GM21786 (cell line): ENCODE measurements at regions not wholly inside any gene's neighbourhood (a gene's known extent, or its start where the extent isn't known, plus 50 kb on each side); places are given as distances from the start of the nearest gene placed in this dataset.

Experiments used
- ATAC-seq: cut with Tn5 transposase; IDR thresholded peaks from one replicate; pipeline ENCODE4 v1.9.1; 2021; ENCODE audit not compliant: unreplicated experiment

DNA sequence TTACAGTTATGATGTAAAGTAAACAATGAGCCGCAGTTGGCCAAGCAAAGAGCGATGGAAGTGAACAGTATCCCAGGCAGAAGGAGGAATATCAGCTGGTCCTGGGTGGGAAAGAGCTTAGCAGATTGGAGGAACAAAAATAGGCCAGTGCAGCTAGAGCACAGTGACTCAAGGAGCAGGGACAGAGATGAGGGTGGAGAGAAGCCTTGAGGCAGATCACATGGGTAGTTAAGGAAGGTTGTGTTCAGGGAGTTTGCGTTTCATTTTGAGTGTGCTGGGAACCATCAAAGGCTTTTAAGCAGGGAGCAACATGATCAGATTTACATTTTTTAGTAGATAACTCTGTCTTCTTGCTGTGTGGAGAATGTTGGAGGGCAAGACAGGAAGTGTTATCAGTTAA, 113.6 kb downstream of the OAT start:
- no peak for ATAC-seq

DNA sequence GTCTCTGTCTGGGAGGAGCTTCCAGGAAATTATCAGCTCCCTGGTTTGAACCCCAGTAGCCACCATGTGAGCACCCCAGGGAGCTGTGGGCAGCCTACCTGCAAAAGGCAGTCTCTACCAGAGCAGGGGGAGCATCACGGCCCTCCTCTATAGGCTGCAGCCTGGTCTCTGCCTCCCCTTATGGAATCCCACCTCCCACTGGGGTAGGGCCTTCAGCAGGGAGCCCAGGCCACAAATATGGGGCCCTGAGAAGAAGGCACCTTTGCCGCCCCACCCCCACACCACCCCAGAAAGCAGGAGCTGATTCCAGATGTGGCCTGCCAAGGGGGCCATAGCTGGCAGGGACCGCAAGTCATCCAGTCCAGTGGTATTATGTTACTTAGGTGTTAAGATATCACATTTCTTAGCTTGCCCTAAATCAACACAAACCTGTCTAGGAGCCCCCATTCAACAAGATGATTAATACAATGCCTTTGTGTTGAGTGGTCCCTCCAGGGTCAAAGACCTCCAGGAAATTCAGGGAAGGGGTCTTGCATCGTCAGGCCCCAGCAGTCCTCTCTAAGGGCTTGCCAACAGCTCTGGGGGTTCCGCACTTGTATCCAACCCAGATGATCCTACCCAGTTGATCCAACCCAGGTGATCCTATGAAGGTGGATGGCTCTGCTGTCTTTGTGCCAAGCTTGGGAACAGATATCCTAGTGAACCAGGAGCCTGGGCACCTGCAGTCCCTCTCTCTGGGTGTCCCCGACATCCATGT, 114.9 kb downstream of the OAT start:
- ATAC-seq: no peak

DNA sequence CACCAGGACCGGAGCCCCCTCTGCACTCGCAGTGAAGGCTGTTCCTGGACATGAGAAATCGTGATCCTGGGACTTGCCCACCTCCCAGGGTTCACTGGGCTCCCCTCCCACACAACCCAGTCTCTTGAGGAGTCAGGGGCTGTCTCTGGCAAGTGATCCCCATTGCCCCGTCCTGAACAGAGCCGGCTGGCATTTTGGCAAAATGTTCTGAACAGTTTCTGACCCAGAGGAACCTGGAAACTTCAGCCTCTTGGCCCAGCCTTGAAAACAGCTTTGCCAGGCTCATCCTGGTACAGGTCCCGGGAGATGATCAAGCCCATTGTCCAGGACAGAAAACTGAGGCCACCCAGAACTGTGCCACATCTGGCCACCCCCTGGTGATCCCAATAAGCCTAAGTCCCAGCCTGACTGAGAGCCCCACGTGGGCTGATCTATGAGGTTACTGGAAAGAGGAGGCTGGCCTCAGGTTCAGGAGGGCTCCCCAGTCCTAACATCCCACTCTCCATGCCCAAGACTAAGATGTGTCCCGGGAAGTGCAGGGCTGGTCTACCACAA, 115.7 kb downstream of the OAT start:
- ATAC-seq: no peak

DNA sequence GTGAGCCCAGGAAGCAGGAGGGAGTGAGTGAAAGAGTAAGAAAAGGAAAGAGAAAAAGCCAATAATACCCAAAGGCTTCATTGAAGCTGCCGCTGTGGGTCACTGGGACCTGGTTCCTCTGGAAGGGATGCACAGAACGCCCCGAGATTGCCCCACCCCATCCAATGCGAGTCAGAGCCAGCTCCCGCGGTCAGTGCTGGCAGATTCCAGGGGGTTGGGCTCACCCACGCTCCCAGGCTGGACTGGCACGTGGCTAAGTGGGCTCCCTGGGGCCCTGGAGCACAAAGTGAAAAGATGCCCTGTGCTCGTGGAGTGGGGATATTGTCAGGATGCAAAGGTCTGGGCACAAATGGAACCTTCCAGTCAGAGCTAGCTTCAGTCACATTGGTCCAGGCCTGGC, 117.0 kb downstream of the OAT start:
- ATAC-seq: no peak

DNA sequence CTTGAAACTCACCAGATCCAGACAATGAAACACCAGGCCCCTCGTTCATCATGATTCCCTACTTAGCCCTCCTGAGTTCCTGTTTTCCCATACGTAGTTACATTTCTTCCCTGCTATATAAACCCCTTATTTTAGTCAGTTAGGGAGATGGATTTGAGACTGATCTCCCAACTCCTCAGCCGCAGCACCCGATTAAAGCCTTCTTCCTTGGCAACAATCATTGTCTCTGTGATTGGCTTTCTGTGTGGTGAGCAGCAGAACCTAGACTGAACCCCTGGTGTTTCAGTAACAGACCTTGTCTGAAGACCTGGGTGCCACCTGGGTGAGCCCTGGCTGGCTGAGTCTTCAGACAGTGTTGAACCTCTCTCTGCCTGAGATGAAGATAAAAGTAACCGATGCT, 118.0 kb downstream of the OAT start:
- ATAC-seq: no peak

DNA sequence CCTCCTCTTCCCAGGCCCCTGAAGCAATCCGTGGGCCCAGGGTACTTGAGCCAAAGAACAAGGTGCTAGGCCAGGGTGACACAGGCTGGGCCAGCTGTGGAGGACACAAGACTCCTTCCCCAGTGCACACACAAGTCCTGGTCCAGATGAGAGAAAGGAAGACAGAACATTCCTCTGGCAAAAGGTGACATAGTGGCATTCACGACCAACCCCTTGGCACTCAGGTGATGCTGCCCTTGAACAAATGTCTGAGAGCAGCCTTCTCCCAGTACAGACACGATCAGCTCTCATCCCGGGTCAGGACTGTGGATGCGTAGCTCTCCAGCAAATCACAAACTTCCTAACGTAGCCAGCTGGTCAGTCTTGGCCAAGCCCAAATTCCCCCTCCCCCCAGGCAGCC, 118.5 kb downstream of the OAT start:
- no peak for ATAC-seq

DNA sequence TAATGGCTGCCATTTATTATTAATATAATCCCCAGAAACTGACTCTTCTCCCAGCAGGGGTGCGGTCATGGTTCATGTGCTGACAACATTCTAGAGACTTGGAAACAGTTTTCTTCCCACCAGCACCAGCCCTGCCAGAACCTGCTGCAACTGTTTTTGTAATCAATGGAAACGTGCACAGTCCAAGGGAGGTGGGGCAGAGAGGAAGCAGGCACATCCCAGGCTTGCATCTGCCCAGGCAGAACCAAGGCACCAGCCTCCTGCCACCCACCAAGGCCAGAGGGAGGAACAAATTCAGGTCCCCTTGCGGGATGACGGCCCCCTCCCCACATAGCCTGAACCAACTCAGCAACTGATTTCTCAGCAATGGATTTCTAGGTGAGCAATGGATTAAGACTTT, 119.0 kb downstream of the OAT start:
- no peak for ATAC-seq

DNA sequence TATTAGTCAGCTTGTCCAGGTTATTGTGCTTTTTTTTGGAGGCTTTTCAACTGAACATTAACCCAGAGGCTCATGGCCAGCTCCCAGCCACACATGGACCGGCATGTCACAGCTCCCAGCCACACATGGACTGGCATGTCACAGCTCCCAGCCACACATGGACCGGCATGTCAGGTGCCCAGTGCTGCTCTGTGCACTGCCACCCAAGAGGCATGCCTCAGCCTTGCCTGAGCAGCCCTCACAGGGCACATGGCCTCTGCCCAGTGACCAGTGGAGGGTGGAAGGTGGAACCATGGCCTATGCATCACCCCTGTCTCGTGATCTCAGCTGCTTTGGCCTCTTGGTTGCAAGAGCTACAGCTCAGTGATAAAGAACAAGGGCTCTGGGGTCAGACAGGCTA, 119.8 kb downstream of the OAT start:
- no peak for ATAC-seq

DNA sequence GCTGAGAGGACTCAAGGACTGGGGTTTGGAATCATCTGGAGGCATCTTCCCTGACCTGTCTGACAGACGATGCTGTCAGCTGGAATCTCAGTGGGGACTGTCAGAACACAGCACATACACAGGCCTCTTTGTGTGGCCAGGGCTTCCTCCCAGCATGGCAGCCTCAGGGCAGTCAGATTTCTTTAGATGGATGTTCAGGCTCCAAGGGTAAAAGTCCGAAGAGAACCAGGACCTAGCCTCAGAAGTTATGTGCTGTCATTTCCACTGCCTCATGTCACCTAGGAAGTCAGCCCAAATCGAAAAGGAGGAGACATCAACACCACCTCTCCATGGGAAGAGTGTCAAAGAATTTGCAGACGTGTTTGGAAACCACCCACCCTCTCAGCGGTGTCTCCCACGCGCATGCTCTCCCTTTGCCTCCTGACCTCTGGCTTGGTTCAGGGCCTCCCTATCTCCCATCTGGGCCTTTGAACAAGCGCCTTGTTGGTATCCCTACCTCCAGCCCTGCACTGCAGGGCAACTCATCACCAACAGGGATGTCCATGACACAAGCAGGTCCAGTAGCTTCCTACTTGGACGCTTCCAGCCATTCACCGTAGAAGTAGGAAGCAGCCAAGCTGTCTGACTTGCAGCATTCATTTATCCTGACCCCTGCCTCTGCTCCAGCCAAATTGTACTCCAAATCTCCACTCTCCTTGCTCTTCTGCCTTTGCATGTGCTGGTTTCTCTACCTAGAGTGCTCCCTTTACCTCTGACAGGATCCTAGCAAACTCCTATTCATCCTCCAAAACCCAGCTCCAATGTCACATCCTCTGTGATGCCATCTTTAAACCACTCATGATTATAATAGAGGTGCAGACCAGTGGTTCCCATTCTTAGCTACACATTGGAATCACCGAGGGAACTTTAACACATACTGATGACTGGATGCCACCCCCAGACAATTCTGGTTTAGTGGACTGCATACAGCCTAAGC, 121.6 kb downstream of the OAT start:
- ATAC-seq: no peak

DNA sequence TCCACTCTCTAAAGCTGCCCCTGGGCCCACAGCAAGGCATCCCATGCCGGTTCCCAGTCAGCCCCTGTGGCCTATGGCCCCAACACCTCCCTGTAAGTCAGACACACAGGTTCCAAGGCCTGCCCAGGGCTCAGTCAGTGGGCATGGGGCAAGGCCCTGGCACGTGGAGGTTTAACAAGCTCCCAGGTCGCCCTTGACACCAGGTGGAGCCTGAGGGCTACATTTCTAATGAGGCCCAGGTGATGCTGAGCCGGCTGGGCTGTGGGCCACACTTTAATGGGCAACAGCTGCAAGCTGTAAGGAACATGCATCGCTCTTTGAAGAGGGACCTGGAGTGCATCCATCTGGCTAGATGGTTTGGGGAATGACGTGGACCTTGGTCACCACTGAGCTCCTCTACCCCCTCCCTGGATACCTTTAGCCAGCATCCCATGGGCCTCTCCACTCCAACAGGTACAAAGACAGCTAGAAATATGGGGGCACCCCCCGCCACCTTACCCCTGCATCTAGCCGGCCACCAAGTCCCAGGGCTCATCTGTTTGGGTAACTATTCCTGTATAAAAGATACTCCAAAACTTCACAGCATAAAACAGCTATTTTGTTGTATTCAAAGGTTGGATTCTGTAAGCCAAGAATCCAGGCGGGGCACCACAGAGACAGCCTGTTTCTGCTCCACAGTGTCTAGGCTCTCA, 122.5 kb downstream of the OAT start:
- no peak for ATAC-seq

DNA sequence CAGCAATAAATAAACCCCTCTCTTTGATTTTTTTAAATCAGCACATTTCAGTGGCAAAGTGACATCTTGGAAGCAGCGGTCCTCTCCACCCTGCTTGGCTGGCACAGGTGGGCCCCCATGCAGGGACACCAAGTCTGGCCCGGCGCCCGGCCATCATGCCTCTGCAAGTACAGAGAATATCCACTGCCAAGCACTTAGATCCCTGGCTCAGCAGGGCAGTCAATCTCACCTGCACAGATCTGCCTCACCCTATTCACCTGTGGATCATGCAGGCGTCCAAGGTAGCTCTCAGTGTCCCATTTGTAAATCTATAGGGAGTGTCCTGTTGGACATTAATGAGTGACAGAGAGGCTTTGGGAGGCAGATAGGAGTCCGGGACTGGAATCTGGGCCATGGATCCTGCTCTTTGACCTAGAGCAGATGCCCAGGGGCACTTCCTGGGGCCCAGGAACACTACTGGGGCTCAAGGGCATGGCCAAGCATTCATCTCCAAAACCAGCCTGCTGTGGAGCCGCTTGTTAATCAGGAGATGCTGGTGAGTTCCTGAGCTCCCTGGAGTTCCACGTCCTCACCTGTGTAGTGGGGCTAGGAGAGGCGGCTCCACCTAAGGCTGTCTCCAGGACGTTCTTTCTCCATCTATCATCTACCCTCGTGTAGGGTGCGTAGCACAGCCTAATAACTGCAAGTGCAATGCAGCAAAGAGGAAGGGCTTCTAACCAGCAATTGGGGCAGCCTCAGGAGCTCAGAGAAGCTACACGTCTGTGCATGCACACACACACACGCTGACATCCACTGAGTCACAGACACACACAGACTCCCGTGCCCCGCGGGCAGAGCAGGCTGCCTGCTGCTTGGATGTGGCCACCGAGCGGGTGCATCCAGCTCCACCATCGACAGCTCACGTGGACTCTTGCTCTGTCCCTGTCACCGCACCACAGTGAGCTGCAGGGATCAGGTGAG, 123.6 kb downstream of the OAT start:
- ATAC-seq: no peak

DNA sequence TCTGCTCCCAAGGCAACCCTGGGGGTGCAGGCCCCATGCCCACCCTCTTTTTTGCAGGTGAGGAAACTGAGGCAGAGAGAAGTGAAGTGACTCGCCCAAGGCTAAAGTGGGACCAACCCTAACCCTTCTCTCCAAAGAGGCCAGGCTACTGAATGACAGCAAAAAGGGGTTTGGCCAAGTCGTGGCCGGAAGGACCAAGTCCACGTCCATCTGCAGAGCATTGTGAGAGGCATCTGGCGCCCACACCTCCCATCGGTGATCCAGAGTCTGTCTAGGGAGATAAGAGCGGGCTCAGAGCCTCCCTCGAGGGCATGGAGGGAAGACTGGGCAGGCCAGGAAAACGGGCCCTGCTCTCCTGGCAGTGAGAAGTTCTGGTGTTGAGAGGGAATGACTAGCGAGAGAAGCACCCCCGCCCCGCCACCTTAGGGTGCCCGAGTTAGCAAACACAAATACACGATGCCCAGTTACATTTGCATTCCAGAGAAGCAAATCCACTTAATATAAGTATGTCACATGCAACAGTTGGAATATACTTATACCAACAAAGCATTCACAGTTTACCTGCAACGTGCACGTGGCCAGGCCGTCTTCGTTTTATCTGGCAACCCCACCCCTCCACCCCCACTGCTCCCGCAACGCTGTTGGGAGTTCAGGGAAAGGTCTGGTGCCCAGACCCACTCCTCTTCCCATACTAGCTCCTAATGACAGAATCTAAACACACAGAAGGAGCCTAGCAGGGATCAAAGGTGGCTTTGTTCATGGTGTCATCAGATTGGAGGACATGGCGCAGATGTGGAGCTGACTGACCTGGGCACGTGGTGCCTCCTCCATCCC, 124.9 kb downstream of the OAT start:
- no peak for ATAC-seq

DNA sequence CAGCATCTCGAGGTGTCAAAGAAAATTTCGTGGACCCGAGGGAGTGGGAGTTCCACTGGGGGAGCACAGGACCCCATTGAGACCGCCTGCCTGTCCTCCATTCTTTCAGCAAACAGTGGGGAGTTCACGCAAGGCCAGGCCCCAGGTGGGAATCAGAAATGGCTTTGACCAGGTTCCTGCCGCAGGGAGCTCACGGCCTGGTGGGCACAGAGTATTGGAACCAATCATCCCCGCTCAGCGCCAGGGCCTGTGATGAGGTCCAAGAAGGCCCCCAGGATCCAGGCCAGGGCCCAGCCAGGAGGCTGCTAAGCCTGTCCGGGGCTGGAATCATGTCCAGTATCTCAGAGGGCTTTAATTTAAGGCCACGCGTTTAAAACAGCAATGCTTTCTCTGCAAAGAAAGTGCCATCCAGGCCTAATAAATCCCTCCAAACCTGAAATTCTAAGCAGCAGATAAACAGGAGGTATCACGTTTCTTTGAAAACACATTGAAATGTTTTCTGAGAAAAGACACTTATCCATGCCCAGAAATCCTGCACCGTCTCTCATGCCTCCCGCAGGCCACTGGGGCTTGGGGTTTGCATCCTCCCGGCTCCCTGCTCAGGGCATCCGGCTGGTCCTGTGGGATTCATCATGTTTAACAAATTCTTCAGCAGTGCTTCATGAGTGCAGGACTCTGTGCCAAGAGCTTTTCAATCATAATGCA, 125.7 kb downstream of the OAT start:
- no peak for ATAC-seq

DNA sequence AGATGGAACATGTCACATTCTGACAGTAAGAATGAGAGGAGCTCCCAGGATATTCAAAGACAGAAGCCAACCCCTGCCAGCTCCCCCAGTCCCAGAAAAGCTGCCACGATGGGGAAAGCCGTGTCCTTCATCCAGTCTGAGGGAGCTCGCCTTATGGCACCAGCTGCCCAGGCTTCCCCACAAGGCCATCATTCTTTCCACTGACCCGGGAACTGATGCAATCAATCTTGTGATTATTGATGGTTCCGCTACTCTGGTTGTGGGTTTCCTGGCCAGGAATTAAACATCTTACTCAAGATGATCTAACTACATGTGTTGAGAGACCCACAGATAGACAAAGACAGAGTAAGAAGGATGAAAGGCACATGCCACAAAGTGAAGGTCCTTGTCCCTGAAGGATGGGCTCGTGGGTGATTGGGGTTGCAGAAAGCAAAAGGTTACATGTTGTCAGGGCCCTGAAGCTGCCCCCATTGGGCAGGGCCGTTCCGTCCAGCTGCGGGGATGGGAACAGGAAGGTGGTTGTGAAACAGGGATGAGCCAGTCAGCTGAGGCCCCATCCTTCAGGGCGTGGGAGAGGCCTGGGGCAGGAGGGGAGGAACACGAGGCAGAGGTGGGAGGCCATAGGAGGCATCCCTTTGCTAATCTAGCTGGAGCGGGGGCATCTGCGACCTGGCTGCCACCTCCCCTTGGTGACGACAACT, 127.6 kb downstream of the OAT start:
- ATAC-seq: no peak

DNA sequence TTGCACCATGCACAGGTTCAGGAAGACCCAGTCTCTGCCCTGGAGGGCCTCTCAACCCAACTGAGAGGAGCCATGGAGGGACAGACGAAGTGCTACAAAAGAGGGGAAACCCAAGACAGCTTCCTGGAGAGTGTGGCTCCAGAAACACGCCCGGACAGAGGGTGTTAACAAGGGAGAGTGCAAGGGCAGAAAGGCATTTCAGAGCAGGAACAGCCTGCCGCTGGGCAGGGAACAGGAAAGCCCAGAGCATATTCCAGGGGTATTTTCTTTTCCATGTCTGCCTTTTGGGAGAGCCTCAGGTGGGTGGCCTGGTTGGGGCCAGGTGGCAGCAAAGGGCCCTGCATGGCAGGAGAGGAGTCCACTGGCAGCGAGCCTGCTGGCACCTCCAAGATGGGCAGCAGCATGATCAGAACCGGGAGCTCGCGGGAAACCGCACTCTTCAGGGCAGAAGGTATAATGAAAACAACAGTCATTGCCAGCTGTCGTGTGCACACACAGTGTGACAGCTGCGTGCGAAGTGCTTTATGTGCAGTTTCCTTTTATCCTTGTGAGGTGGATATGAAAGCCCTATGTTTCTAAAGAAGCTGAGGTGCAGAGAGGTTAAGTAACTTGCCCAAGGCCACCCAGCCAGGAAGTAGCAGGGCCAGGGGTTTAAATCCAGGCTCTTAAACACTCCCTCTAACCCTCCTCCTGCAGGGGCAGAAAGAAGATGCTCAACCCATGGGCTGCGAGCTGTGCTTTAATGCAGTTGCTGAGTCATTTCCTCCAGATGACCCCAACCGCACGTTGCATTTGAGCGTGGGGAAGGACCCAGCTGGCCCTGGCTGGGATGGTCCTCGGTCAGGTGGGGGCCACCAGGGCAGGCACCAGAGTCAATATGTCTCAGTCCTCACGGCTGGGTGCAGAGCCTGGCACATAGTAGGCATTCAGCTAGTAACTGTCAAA, 128.6 kb downstream of the OAT start:
- peak; percentile 37 for ATAC-seq

DNA sequence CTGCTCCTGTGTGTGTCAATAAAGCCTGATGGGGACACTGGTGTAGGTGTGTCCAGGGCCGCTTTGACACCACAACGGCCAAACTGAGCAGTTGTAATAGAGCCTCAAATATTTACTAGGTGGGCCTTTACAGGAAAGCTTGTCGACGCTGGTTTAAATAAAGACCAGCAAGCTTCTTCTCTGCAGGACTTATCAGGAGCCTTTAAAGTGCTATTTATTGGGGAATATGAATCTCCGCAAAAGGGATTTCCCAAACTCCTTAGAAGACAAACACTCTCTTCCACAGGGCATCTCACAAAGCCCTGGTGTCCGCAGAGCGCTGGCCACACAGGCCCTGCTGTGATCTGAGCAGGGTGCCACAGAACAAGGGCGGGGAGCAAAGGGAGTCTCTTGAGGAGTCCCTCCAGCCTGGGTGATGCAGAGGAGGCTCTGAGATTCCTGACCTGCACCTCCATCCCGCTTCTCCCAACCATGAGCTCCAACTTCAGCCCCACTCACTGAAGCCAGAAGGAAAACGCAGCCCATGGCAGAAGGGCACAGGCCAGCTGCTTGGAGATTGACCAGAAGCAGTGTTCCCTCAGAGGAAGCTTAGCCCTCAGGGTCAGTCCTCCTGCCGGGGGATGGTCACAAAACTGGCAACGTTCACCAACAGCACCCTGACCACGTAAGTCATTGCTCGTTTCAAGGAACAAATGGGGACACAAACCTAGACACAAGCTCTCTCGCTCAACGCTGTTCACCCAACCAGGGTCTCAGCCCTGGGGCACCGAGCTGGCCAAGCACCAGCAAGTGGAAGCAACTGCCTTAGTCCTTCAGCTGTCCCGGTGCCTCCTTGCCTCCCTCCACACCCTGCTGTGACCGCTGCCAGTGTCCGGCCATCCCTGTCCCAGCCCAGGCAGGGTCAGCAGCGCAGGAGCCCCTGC, 129.5 kb downstream of the OAT start:
- ATAC-seq: no peak
